Endodermal cell (in vitro differentiated cells): ENCODE measurements at regions not wholly inside any gene's neighbourhood (a gene's known extent, or its start where the extent isn't known, plus 50 kb on each side); places are given as distances from the start of the nearest gene placed in this dataset.

ENCODE experiments used
- DNase-seq: peaks from one replicate; pipeline ENCODE4 v3.0.0-alpha.2; 2017
- H3K27ac ChIP-seq: 2 replicates; pipeline ENCODE4 v1.5.1; 2013; ENCODE audit warnings: mild to moderate bottlenecking, low read depth, low read length, moderate library complexity
- H3K27me3 ChIP-seq: 2 replicates; pipeline ENCODE4 v1.6.1; 2013; ENCODE audit warnings: mild to moderate bottlenecking, low read length, moderate library complexity; ENCODE audit not compliant: insufficient read depth, control insufficient read depth, poor library complexity, severe bottlenecking
- H3K36me3 ChIP-seq: 2 replicates; pipeline ENCODE4 v1.7.0; 2013; ENCODE audit warnings: mild to moderate bottlenecking, low read length, moderate library complexity; ENCODE audit not compliant: control insufficient read depth, insufficient read depth
- H3K4me1 ChIP-seq: one replicate; pipeline ENCODE4 v1.7.0; 2013; ENCODE audit warnings: low read length; ENCODE audit not compliant: control insufficient read depth, insufficient read depth
- H3K4me3 ChIP-seq: 2 replicates; pipeline ENCODE4 v1.5.1; 2013; ENCODE audit warnings: mild to moderate bottlenecking, low read length, moderate library complexity
- H3K9ac ChIP-seq: 2 replicates; pipeline ENCODE4 v1.6.1; 2013; ENCODE audit warnings: mild to moderate bottlenecking, low read length, moderate library complexity; ENCODE audit not compliant: poor library complexity, severe bottlenecking; ENCODE audit errors: extremely low read depth
- H3K9me3 ChIP-seq: 2 replicates; pipeline ENCODE4 v1.6.1; 2013; ENCODE audit warnings: mild to moderate bottlenecking, low read length, moderate library complexity; ENCODE audit not compliant: control insufficient read depth
- H3K27ac Mint-ChIP-seq: 2 replicates; pipeline ENCODE4 v1.8.0; 2020; ENCODE audit warnings: mixed read lengths
- H3K27me3 Mint-ChIP-seq: 2 replicates; pipeline ENCODE4 v1.8.0; 2021; ENCODE audit warnings: mild to moderate bottlenecking, mixed read lengths; ENCODE audit not compliant: insufficient read depth
- H3K36me3 Mint-ChIP-seq: 2 replicates; pipeline ENCODE4 v1.8.0; 2020; ENCODE audit warnings: low read depth, mixed read lengths
- H3K4me1 Mint-ChIP-seq: 2 replicates; pipeline ENCODE4 v1.8.0; 2020; ENCODE audit warnings: mixed read lengths
- H3K4me3 Mint-ChIP-seq: 2 replicates; pipeline ENCODE4 v1.8.0; 2020; ENCODE audit warnings: mild to moderate bottlenecking, moderate library complexity, mixed read lengths
- H3K9me3 Mint-ChIP-seq: 2 replicates; pipeline ENCODE4 v1.8.0; 2020; ENCODE audit warnings: mild to moderate bottlenecking, mixed read lengths
- CTCF ChIP-seq: fragments of 200-600 bp; sonication (generic); conservative IDR thresholded peaks from 2 replicates; pipeline ENCODE4 v1.5.0; 2021; ENCODE audit warnings: antibody characterized with exemption, mild to moderate bottlenecking
- WGBS, 2 experiments: methylation state at CpG; one replicate each; pipeline versions ENCODE4 v1.1.5 to v1.1.7; 2013; ENCODE audit warnings: missing lambda C conversion rate in 2 of 2, mixed read lengths in 1 of 2; ENCODE audit not compliant: insufficient coverage in 1 of 2, insufficient read length in 1 of 2; 5-methylcytosine and 5-hydroxymethylcytosine counted together

- Histone ChIP-seq H3K36me3 (no peaks in the 10 kb centered on the region), H3K4me3 (no peak overlapping the region), H3K27me3 (peaks cover 12% of the 10 kb centered on the region), H3K9ac (no peak overlapping the region), H3K27ac (no peak overlapping the region), H3K4me1 (no peaks in the 10 kb centered on the region), H3K9me3 (peaks cover 5% of the 10 kb centered on the region)
- TF ChIP-seq CTCF = no peak
- no peak overlapping the region for H3K4me3 Mint-ChIP-seq
- DNase-seq = no peak
- H3K4me1 Mint-ChIP-seq = no peaks in the 10 kb centered on the region
- 90 to 92% methylated on average over 2 of the region's 2 CpGs for WGBS, 2 experiments
- H3K9me3 Mint-ChIP-seq = peaks cover 9% of the 10 kb centered on the region
- H3K36me3 Mint-ChIP-seq = no peaks in the 10 kb centered on the region
- no peak overlapping the region for H3K27ac Mint-ChIP-seq
- no peaks in the 10 kb centered on the region for H3K27me3 Mint-ChIP-seq
Observed at GRCh38 chr3:135865553-135865952, 100.0 kb upstream of the PPP2R3A start.

GRCh38 chr3:135867911-135868310, 97.6 kb upstream of the PPP2R3A start:
- H3K4me1 Mint-ChIP-seq = no peaks in the 10 kb centered on the region
- no peaks in the 10 kb centered on the region for H3K36me3 Mint-ChIP-seq
- no peak overlapping the region for H3K4me3 ChIP-seq
- TF ChIP-seq CTCF = no peak
- H3K27ac ChIP-seq = no peak overlapping the region
- WGBS, 2 experiments = 89 to 90% methylated on average over 1 of the region's 1 CpG
- no peaks in the 10 kb centered on the region for H3K27me3 Mint-ChIP-seq
- H3K36me3 ChIP-seq = no peaks in the 10 kb centered on the region
- no peak overlapping the region for H3K9ac ChIP-seq
- H3K4me3 Mint-ChIP-seq = no peak overlapping the region
- no peak overlapping the region for H3K27ac Mint-ChIP-seq
- peaks cover 5% of the 10 kb centered on the region for H3K9me3 ChIP-seq
- no peaks in the 10 kb centered on the region for H3K4me1 ChIP-seq
- no peaks in the 10 kb centered on the region for H3K27me3 ChIP-seq
- no peak for DNase-seq
- peaks cover 9% of the 10 kb centered on the region for H3K9me3 Mint-ChIP-seq

- no peaks in the 10 kb centered on the region for H3K36me3 ChIP-seq
- Mint-ChIP-seq H3K4me1 (no peaks in the 10 kb centered on the region), H3K27ac (no peak overlapping the region), H3K27me3 (no peaks in the 10 kb centered on the region), H3K36me3 (no peaks in the 10 kb centered on the region), H3K4me3 (no peak overlapping the region), H3K9me3 (peaks cover 17% of the 10 kb centered on the region)
- no peak for TF ChIP-seq CTCF
- H3K9ac ChIP-seq = no peak overlapping the region
- DNase-seq = no peak
- peaks cover 8% of the 10 kb centered on the region for H3K9me3 ChIP-seq
- H3K27ac ChIP-seq = no peak overlapping the region
- H3K4me1 ChIP-seq = no peaks in the 10 kb centered on the region
- H3K4me3 ChIP-seq = no peak overlapping the region
- 86 to 95% methylated on average over 2 to 3 of the region's 3 CpGs for WGBS, 2 experiments
- no peaks in the 10 kb centered on the region for H3K27me3 ChIP-seq
Observed at GRCh38 chr3:135868801-135869200, 96.7 kb upstream of the PPP2R3A start.
